ENCODE measurements at regions not wholly inside any gene's neighbourhood (a gene's known extent, or its start where the extent isn't known, plus 50 kb on each side); places are given as distances from the start of the nearest gene placed in this dataset.

DNA sequence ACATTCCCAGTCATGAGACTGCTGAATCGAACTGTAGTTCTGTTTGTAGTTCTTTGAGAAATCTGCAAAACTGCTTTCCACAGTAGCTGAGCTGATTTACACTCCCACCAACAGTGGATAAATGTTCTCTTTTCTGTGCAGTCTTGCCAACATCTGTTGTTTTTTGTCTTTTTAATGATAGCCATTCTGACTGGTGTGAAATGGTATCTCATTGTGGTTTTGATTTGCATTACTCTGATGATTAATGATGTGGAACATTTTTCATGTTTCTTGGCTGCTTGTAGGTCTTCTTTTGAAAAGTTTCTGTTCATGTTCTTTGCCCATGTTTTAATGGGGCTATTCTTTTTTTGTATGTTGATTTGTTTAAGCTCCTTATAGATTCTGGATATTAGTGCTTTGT lies 187.3 kb upstream of the TLE4 start:
- Histone ChIP-seq H3K9ac (no peak overlapping the region), H3K79me2 (ENCODE audit: insufficient read depth, low read depth) (no peaks in the 10 kb centered on the region), H3K27ac (no peak overlapping the region), H3K27me3 (ENCODE audit: insufficient read depth, low read depth) (no peaks in the 10 kb centered on the region), H2AFZ (ENCODE audit: low read depth) (no peak overlapping the region), H3K4me3 (IDR thresholded peaks at IDR 0.05; ENCODE audit: insufficient read depth, low read depth, low read length) (no peak overlapping the region), H3K36me3 (ENCODE audit: insufficient read depth) (no peaks in the 10 kb centered on the region), H3K4me2 (no peak overlapping the region), H4K20me1 (ENCODE audit: insufficient read depth) (no peaks in the 10 kb centered on the region), H3K4me1 (ENCODE audit: low read depth, poor library complexity, severe bottlenecking) (peaks cover 6% of the 10 kb centered on the region)
- TF ChIP-seq, protein P1, sequence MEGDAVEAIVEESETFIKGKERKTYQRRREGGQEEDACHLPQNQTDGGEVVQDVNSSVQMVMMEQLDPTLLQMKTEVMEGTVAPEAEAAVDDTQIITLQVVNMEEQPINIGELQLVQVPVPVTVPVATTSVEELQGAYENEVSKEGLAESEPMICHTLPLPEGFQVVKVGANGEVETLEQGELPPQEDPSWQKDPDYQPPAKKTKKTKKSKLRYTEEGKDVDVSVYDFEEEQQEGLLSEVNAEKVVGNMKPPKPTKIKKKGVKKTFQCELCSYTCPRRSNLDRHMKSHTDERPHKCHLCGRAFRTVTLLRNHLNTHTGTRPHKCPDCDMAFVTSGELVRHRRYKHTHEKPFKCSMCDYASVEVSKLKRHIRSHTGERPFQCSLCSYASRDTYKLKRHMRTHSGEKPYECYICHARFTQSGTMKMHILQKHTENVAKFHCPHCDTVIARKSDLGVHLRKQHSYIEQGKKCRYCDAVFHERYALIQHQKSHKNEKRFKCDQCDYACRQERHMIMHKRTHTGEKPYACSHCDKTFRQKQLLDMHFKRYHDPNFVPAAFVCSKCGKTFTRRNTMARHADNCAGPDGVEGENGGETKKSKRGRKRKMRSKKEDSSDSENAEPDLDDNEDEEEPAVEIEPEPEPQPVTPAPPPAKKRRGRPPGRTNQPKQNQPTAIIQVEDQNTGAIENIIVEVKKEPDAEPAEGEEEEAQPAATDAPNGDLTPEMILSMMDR (conservative IDR thresholded peaks at IDR 0.05; ENCODE audit: low read depth, low read length), result no peak

DNA sequence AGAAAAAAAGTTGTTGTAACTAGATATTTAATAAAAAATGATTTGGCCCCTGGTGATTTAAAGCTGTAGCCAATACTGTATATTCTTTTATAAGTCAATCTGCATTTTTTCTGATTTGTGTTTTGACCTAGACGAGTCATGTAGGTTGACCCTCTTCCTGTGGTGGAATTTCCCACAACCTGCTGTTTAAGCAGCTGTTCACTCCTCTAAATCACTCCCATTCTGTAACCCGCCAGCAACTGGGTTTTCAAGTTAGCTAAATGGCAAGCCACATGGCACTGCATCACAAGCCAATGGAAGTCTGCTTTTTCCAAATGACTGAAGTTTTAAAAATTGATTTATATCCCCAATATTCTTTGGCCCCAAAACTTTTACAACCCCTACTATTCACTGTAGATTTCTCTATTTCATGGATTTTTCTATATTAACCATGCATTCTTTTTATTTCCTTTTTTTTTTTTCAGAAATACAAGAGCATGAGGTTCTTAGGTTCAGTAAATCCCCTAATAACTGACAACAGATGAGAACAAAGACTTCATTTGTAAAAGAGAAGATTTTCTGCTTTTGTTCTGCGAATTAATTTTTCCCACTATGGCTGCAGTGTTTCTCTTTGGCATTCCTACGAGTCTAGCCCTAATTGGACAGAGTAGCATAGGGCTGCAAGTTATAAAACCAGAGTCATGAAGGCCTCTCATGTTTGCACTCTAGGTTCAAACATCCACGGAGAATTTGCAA lies 184.5 kb upstream of the TLE4 start:
- Histone ChIP-seq H3K79me2 (ENCODE audit: insufficient read depth, low read depth) (no peaks in the 10 kb centered on the region), H3K4me3 (IDR thresholded peaks at IDR 0.05; ENCODE audit: insufficient read depth, low read depth, low read length) (no peak overlapping the region), H2AFZ (ENCODE audit: low read depth) (no peak overlapping the region), H3K27ac (no peak overlapping the region), H3K4me1 (ENCODE audit: low read depth, poor library complexity, severe bottlenecking) (peaks cover 6% of the 10 kb centered on the region), H3K36me3 (ENCODE audit: insufficient read depth) (no peaks in the 10 kb centered on the region), H4K20me1 (ENCODE audit: insufficient read depth) (no peaks in the 10 kb centered on the region), H3K4me2 (no peak overlapping the region), H3K27me3 (ENCODE audit: insufficient read depth, low read depth) (no peaks in the 10 kb centered on the region), H3K9ac (no peak overlapping the region)
- TF ChIP-seq, protein P1 (conservative IDR thresholded peaks at IDR 0.05; ENCODE audit: low read depth, low read length), result no peak

DNA sequence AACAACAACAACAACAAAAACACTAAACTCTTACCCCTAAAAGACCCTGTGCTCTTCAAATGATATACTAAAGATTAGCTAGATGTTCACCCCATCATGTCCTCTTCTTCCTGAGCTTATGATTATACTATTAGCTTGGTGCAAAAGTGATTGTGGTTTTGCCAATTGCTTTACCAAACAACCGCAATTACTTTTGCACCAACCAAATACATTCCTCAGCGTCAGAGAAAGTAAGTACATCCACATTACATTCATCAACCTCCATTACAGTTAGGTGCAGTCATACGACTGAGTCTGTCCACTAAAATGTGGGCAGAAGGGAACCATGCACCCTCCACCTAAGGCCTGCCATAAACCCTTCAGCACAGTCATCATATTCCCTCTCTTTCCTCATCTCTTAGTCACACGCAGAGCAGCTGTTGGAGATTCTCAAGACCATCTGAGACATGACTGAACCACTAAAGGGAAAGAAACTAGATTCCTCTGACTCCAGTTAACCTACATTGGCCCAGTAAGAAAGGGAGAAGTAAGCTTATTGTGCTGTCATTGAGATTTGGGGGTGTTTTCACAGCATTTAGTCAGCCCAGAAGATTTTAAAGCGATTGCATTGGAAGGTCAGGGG lies 181.6 kb upstream of the TLE4 start:
- H2AFZ ChIP-seq (ENCODE audit: low read depth), result no peak overlapping the region

DNA sequence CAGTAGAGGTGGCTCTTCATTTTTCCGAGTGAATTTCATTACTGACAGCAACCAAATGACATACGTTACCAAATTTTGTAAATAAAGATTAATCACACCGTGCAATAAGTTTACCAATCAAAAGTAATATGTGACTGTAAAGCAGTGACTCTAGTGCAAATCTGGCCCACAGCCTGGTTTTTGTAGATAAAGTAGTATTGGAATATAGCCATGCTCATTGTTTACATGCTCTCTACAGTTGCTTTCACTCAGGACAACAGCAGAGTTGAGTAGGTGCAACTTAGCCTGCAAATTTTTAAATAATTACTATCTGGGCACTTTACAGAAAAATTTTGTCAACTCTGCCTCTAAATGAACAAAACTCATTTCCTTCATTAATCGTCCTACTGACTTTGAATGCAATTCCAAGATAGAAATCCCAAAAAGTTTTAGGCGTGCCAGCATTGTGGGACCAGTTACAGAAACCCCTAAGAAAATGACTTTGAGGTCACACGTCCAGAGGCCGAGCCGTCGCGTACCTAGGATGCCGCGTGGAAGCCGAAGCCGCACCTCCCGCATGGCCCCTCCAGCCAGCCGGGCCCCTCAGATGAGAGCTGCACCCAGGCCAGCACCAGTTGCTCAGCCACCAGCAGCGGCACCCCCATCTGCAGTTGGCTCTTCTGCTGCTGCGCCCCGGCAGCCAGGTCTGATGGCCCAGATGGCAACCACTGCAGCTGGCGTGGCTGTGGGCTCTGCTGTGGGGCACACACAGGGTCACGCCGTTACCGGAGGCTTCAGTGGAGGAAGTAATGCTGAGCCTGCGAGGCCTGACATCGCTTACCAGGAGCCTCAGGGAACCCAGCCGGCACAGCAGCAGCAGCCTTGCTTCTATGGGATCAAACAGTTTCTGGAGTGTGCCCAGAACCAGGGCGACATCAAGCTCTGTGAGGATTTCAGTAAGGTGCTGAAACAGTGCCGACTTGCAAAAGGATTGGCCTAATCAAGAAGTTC lies 180.7 kb upstream of the TLE4 start:
- no peak overlapping the region for H3K4me2 ChIP-seq
- H3K27ac ChIP-seq, result no peak overlapping the region
- H3K36me3 ChIP-seq (ENCODE audit: insufficient read depth), result no peaks in the 10 kb centered on the region
- H3K9ac ChIP-seq, result no peak overlapping the region
- TF ChIP-seq, protein P1 (conservative IDR thresholded peaks at IDR 0.05; ENCODE audit: low read depth, low read length), result no peak
- H3K79me2 ChIP-seq (ENCODE audit: insufficient read depth, low read depth), result no peaks in the 10 kb centered on the region
- H3K4me1 ChIP-seq (ENCODE audit: low read depth, poor library complexity, severe bottlenecking), result peaks cover 6% of the 10 kb centered on the region
- no peak overlapping the region for H2AFZ ChIP-seq (ENCODE audit: low read depth)
- H4K20me1 ChIP-seq (ENCODE audit: insufficient read depth), result no peaks in the 10 kb centered on the region
- H3K4me3 ChIP-seq (IDR thresholded peaks at IDR 0.05; ENCODE audit: insufficient read depth, low read depth, low read length), result no peak overlapping the region
- no peaks in the 10 kb centered on the region for H3K27me3 ChIP-seq (ENCODE audit: insufficient read depth, low read depth)

More for the DNA sequence above, 181.6 kb upstream of the TLE4 start:
- no peaks in the 10 kb centered on the region for H3K79me2 ChIP-seq (ENCODE audit: insufficient read depth, low read depth)
- H3K36me3 ChIP-seq (ENCODE audit: insufficient read depth), result no peaks in the 10 kb centered on the region
- H4K20me1 ChIP-seq (ENCODE audit: insufficient read depth), result no peaks in the 10 kb centered on the region
- H3K27ac ChIP-seq, result no peak overlapping the region
- H3K4me3 ChIP-seq (IDR thresholded peaks at IDR 0.05; ENCODE audit: insufficient read depth, low read depth, low read length), result no peak overlapping the region
- TF ChIP-seq, protein P1 (conservative IDR thresholded peaks at IDR 0.05; ENCODE audit: low read depth, low read length), result no peak
- no peak overlapping the region for H3K9ac ChIP-seq
- H3K4me1 ChIP-seq (ENCODE audit: low read depth, poor library complexity, severe bottlenecking), result peaks cover 6% of the 10 kb centered on the region
- no peak overlapping the region for H3K4me2 ChIP-seq
- no peaks in the 10 kb centered on the region for H3K27me3 ChIP-seq (ENCODE audit: insufficient read depth, low read depth)

All from KMS-11 (cell line).